A549 (cell line): ENCODE measurements at regions not wholly inside any gene's neighbourhood (a gene's known extent, or its start where the extent isn't known, plus 50 kb on each side); places are given as distances from the start of the nearest gene placed in this dataset.

Experiments used
- CHD4 ChIP-seq: fragments of 200-600 bp; sonication (generic); IDR thresholded peaks from 2 replicates; pipeline ENCODE4 v1.6.1; 2016; ENCODE audit warnings: antibody characterized with exemption, mild to moderate bottlenecking, borderline replicate concordance
- HMGXB4 ChIP-seq: fragments of 250-450 bp; sonication (Bioruptor Pico); IDR thresholded peaks from 2 replicates; pipeline ENCODE4 v1.5.0; 2021; ENCODE audit warnings: mild to moderate bottlenecking, moderate library complexity, borderline replicate concordance
- KDM5A ChIP-seq: fragments of 200-600 bp; sonication (generic); IDR thresholded peaks from 2 replicates; pipeline ENCODE4 v1.6.1; 2016; ENCODE audit warnings: antibody characterized with exemption, mild to moderate bottlenecking
- POLR2A ChIP-seq: IDR thresholded peaks from 2 replicates; pipeline ENCODE4 v1.6.1; 2012; ENCODE audit warnings: mild to moderate bottlenecking, low read length
- RAD21 ChIP-seq, 2 experiments: fragments of >200 bp in 1 of 2; sonication (Bioruptor Twin) in 1 of 2; formaldehyde crosslinking in 1 of 2; IDR thresholded peaks in 1 of 2; conservative IDR thresholded peaks in 1 of 2; 2 replicates in 1 of 2; 3 replicates in 1 of 2; pipeline ENCODE4 v1.6.1; 2012 to 2018; ENCODE audit warnings: inconsistent platforms in 1 of 2
- TF ChIP-seq, protein P1 (sequence below): fragments of >200 bp; sonication (Bioruptor Twin); formaldehyde crosslinking; IDR thresholded peaks from 3 replicates; pipeline ENCODE4 v1.5.1; 2016

DNA sequence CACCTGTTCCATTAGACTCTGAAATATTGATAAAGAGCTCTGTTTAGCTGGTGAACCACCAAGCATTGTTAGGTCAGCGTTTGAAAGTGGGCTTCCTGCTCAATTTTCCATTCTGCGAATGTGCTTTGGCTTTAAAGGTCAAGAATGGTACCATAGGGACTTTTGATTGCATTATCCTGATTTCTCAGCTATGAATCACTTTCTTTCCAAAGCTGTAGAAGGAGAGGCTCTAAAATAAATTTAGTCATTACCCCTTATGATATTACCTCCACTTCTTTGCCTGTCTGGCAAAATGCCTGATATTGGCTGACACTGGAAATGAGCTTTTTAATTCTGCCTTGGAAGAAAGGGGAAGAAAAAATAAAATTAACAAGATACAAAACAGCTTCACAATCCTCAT, 237.2 kb upstream of the CTNND2 start:
- TF ChIP-seq, protein P1, sequence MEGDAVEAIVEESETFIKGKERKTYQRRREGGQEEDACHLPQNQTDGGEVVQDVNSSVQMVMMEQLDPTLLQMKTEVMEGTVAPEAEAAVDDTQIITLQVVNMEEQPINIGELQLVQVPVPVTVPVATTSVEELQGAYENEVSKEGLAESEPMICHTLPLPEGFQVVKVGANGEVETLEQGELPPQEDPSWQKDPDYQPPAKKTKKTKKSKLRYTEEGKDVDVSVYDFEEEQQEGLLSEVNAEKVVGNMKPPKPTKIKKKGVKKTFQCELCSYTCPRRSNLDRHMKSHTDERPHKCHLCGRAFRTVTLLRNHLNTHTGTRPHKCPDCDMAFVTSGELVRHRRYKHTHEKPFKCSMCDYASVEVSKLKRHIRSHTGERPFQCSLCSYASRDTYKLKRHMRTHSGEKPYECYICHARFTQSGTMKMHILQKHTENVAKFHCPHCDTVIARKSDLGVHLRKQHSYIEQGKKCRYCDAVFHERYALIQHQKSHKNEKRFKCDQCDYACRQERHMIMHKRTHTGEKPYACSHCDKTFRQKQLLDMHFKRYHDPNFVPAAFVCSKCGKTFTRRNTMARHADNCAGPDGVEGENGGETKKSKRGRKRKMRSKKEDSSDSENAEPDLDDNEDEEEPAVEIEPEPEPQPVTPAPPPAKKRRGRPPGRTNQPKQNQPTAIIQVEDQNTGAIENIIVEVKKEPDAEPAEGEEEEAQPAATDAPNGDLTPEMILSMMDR = no peak
- no peak for TF ChIP-seq KDM5A
- no peak for TF ChIP-seq POLR2A
- TF ChIP-seq HMGXB4 (CRISPR knock-in tag) = no peak
- no peak for TF ChIP-seq CHD4
- TF ChIP-seq RAD21 (conservative IDR thresholded peaks at IDR 0.05 in 1 of 2, IDR thresholded peaks at IDR 0.05 in 1 of 2) = no peak
